HCT116 (cell line): ENCODE measurements at regions not wholly inside any gene's neighbourhood (a gene's known extent, or its start where the extent isn't known, plus 50 kb on each side); places are given as distances from the start of the nearest gene placed in this dataset.

Source experiments
- ATAC-seq: fragments of 200-7000 bp; cut with Tn5 transposase; 2 replicates; pipeline ENCODE4 v1.9.1; 2020; ENCODE audit warnings: mild to moderate bottlenecking, moderate library complexity
- BruUV-seq: library from RNA; stranded (reverse); fragments of 400-500 nt; replicated peaks from 2 replicates; lab custom pipeline; 2021; lab: Mats Ljungman, UMichigan
- CTCF ChIA-PET: fragments of 300-600 bp; sonication (Branson Sonifier 250); formaldehyde crosslinking; loops from one replicate; lab custom pipeline; 2021; ENCODE audit warnings: antibody characterized with exemption; lab: Charles Lee
- POLR2A ChIA-PET: fragments of 300-600, 350-600 bp; sonication (Branson Sonifier 250); formaldehyde crosslinking; loops from one replicate; lab custom pipeline; 2021; ENCODE audit warnings: antibody characterized with exemption; lab: Charles Lee
- RAD21 ChIA-PET, 2 experiments: fragments of 300-600 bp; sonication (Branson Sonifier 250); formaldehyde crosslinking; loops; one replicate each; lab custom pipeline; 2023; ENCODE audit warnings: low total read pairs in 2 of 2; ENCODE audit not compliant: uncharacterized antibody in 2 of 2, unreplicated experiment in 2 of 2, low non-redundant PET in 1 of 2; lab: Charles Lee
- DNase-seq: peaks from one replicate; pipeline ENCODE4 v3.0.0-alpha.2; 2010; ENCODE audit warnings: low read depth, low spot score
- H2AFZ ChIP-seq: fragments of 200-600 bp; shearing (Covaris generic), sonication (generic); 2 replicates; pipeline ENCODE4 v1.6.1; 2017; ENCODE audit warnings: low read depth, mixed run types, mixed read lengths, antibody characterized with exemption, low read length; ENCODE audit not compliant: poor library complexity, severe bottlenecking
- H3K27ac ChIP-seq: 2 replicates; pipeline ENCODE4 v1.5.1; 2012; ENCODE audit warnings: low read depth, low read length
- H3K27me3 ChIP-seq: fragments of 200-600 bp; sonication (generic); 2 replicates; pipeline ENCODE4 v1.6.1; 2016; ENCODE audit warnings: mixed run types, low read length, mixed read lengths; ENCODE audit not compliant: insufficient read depth
- H3K36me3 ChIP-seq, 2 experiments: fragments of 200-500 bp in 1 of 2; fragments of 200-600 bp in 1 of 2; sonication (Bioruptor generic) in 1 of 2; sonication (generic) in 1 of 2; 2 replicates each; pipeline versions ENCODE4 v1.5.1 to v1.6.1; 2014 to 2016; ENCODE audit warnings: low read length in 2 of 2, inconsistent platforms in 1 of 2, mixed read lengths in 1 of 2, mixed run types in 1 of 2; ENCODE audit not compliant: insufficient read depth in 2 of 2, control insufficient read depth in 1 of 2
- H3K4me1 ChIP-seq, 2 experiments: fragments of 200-600 bp in 1 of 2; sonication (generic) in 1 of 2; 2 replicates each; pipeline versions ENCODE4 v1.5.1 to v1.6.1; 2012 to 2017; ENCODE audit warnings: low read length in 2 of 2, inconsistent platforms in 1 of 2, mild to moderate bottlenecking in 1 of 2, mixed read lengths in 1 of 2, mixed run types in 1 of 2, moderate library complexity in 1 of 2; ENCODE audit not compliant: insufficient read depth in 2 of 2, control insufficient read depth in 1 of 2
- H3K4me2 ChIP-seq: fragments of 200-600 bp; sonication (generic); 2 replicates; pipeline ENCODE4 v1.6.1; 2017; ENCODE audit warnings: mixed run types, low read length, mixed read lengths
- H3K4me3 ChIP-seq, 2 experiments: fragments of 200-600 bp in 1 of 2; sonication (generic) in 1 of 2; replicated peaks in 1 of 2; 2 replicates each; pipeline ENCODE4 v1.5.1; 2011 to 2016; ENCODE audit warnings: low read length in 2 of 2, control low read depth in 1 of 2, low read depth in 1 of 2, mild to moderate bottlenecking in 1 of 2, mixed read lengths in 1 of 2, mixed run types in 1 of 2
- H3K79me2 ChIP-seq: fragments of 200-600 bp; sonication (generic); 2 replicates; pipeline ENCODE4 v1.6.1; 2017; ENCODE audit warnings: mild to moderate bottlenecking, mixed run types, low read length, moderate library complexity, mixed read lengths; ENCODE audit not compliant: insufficient read depth
- H3K9ac ChIP-seq: fragments of 200-600 bp; sonication (generic); 2 replicates; pipeline ENCODE4 v1.6.1; 2016; ENCODE audit warnings: low read length, mixed read lengths
- H3K9me2 ChIP-seq: fragments of 200-600 bp; sonication (generic), shearing (Covaris generic); 2 replicates; pipeline ENCODE4 v1.6.1; 2017; ENCODE audit warnings: mixed run types, mild to moderate bottlenecking, moderate library complexity; ENCODE audit not compliant: insufficient read depth
- H3K9me3 ChIP-seq, 2 experiments: fragments of 200-500 bp in 1 of 2; fragments of 200-600 bp in 1 of 2; sonication (Bioruptor generic) in 1 of 2; sonication (generic) in 1 of 2; 2 replicates each; pipeline ENCODE4 v1.6.1; 2014 to 2017; ENCODE audit warnings: low read length in 2 of 2, mixed read lengths in 2 of 2, inconsistent platforms in 1 of 2, low read depth in 1 of 2, mild to moderate bottlenecking in 1 of 2, mixed run types in 1 of 2, moderate library complexity in 1 of 2; ENCODE audit not compliant: control insufficient read depth in 1 of 2, insufficient read depth in 1 of 2
- H4K20me1 ChIP-seq: fragments of 200-600 bp; sonication (generic), shearing (Covaris generic); 2 replicates; pipeline ENCODE4 v1.6.1; 2017; ENCODE audit warnings: mixed run types, mild to moderate bottlenecking, moderate library complexity; ENCODE audit not compliant: insufficient read depth
- ATF3 ChIP-seq: IDR thresholded peaks from 2 replicates; pipeline ENCODE4 v1.6.1; 2012
- CBX3 ChIP-seq: IDR thresholded peaks from 2 replicates; pipeline ENCODE4 v1.6.1; 2012; ENCODE audit warnings: low read depth
- CTCF ChIP-seq, 3 experiments: fragments of 200-600 bp in 1 of 3; sonication (generic) in 1 of 3; IDR thresholded peaks in 2 of 3; conservative IDR thresholded peaks in 1 of 3; 2 replicates each; pipeline ENCODE4 v1.5.1; 2012 to 2017; ENCODE audit warnings: low read depth in 2 of 3, low read length in 2 of 3, antibody characterized with exemption in 1 of 3, borderline replicate concordance in 1 of 3, control low read depth in 1 of 3, mild to moderate bottlenecking in 1 of 3, mixed read lengths in 1 of 3, mixed run types in 1 of 3, moderate library complexity in 1 of 3; ENCODE audit not compliant: insufficient read depth in 1 of 3
- ELF1 ChIP-seq: IDR thresholded peaks from 2 replicates; pipeline ENCODE4 v1.6.1; 2012; ENCODE audit warnings: low read depth, borderline replicate concordance
- FOSL1 ChIP-seq: IDR thresholded peaks from 2 replicates; pipeline ENCODE4 v1.6.1; 2012; ENCODE audit warnings: low read depth
- RAD21 ChIP-seq: IDR thresholded peaks from 2 replicates; pipeline ENCODE4 v1.6.1; 2012; ENCODE audit warnings: low read depth, mild to moderate bottlenecking
- SIN3A ChIP-seq: IDR thresholded peaks from 2 replicates; pipeline ENCODE4 v1.6.1; 2012; ENCODE audit warnings: low read depth
- SRF ChIP-seq: IDR thresholded peaks from 2 replicates; pipeline ENCODE4 v1.6.1; 2012; ENCODE audit warnings: low read depth
- ZBTB33 ChIP-seq: IDR thresholded peaks from 2 replicates; pipeline ENCODE4 v1.6.1; 2011; ENCODE audit warnings: mild to moderate bottlenecking, low read length, moderate library complexity; ENCODE audit not compliant: insufficient replicate concordance; ENCODE audit errors: extremely low read depth
- ZFX ChIP-seq: fragments of 450-650 bp; IDR thresholded peaks from 2 replicates; pipeline ENCODE4 v1.6.1; 2017
- intact Hi-C: fragments of 100-400 bp; cut with micrococcal nuclease; formaldehyde crosslinking; loops from 2 replicates; pipeline ENCODE4 v1.10.0; 2022

- ChIA-PET CTCF (no interaction called here), RAD21 (no interaction called here), POLR2A (no interaction called here)
- Histone ChIP-seq H3K9me3 (no peaks in the 10 kb centered on the region), H3K4me1 (no peaks in the 10 kb centered on the region), H4K20me1 (no peaks in the 10 kb centered on the region), H3K27ac (no peak overlapping the region), H3K4me2 (no peak overlapping the region), H2AFZ (no peak overlapping the region), H3K27me3 (no peaks in the 10 kb centered on the region), H3K4me3 (no peak overlapping the region), H3K36me3 (no peaks in the 10 kb centered on the region), H3K79me2 (no peaks in the 10 kb centered on the region), H3K9ac (no peak overlapping the region), H3K9me2 (no peaks in the 10 kb centered on the region)
- no peak for DNase-seq
- intact Hi-C loops, result no loop called here
- ATAC-seq, result no peak
- BruUV-seq, result no TSS peak
- TF ChIP-seq ELF1 (no peak), SIN3A (no peak), SRF (no peak), ZFX (no peak), RAD21 (no peak), CTCF (IDR thresholded peaks at IDR 0.05 in 2 of 3, conservative IDR thresholded peaks at IDR 0.05 in 1 of 3; ENCODE audit: borderline replicate concordance in 1 of 3, insufficient read depth in 1 of 3, low read depth in 2 of 3, low read length in 2 of 3) (no peak), ZBTB33 (no peak), FOSL1 (no peak), ATF3 (no peak), CBX3 (no peak)
These were observed 182.8 kb upstream of the NTF3 start for GRCh38 chr12:5248999-5249526.
